Progenitor cell of endocrine pancreas (in vitro differentiated cells): ENCODE measurements at regions not wholly inside any gene's neighbourhood (a gene's known extent, or its start where the extent isn't known, plus 50 kb on each side); places are given as distances from the start of the nearest gene placed in this dataset.

Source experiments
- DNase-seq: peaks from one replicate; pipeline ENCODE4 v3.0.0; 2021; ENCODE audit warnings: low spot score; ENCODE audit not compliant: unreplicated experiment
- H3K27ac Mint-ChIP-seq: 2 replicates; pipeline ENCODE4 v1.8.0; 2021; ENCODE audit warnings: mild to moderate bottlenecking, moderate library complexity, mixed read lengths
- H3K27me3 Mint-ChIP-seq: 2 replicates; pipeline ENCODE4 v1.8.0; 2021; ENCODE audit warnings: mixed read lengths
- H3K36me3 Mint-ChIP-seq: 2 replicates; pipeline ENCODE4 v1.8.0; 2022; ENCODE audit warnings: mixed read lengths; ENCODE audit not compliant: insufficient read depth
- H3K4me1 Mint-ChIP-seq: 2 replicates; pipeline ENCODE4 v1.8.0; 2021; ENCODE audit warnings: low read depth, mixed read lengths
- H3K4me3 Mint-ChIP-seq: 2 replicates; pipeline ENCODE4 v1.8.0; 2021; ENCODE audit warnings: low read depth, mild to moderate bottlenecking, moderate library complexity, mixed read lengths
- H3K9me3 Mint-ChIP-seq: 2 replicates; pipeline ENCODE4 v1.8.0; 2021; ENCODE audit warnings: low read depth, mixed read lengths
- TF ChIP-seq, protein P1 (sequence below): fragments of 200-600 bp; sonication (generic); IDR thresholded peaks from one replicate; pipeline ENCODE4 v1.5.0; 2021; ENCODE audit warnings: antibody characterized with exemption, mild to moderate bottlenecking; ENCODE audit not compliant: unreplicated experiment

DNA sequence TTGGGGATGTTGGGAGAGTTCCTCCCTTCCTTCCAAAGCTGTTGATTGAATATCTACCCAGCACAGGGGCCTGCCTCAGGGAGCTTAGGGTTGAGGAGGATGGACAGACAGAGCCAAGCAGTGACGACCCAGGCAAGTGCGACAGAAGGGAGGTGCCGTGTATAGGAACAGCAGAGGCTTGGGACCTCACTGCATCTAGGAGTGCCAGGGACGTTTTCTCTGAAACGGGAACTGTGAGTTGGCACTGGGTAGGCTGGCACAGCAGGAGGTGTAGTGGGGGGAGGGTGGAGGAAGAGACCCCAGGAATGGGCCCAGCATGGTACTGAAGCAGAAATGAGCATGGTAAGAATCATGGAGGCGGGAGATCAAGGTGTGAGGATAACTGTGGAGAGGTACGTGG lies 55.3 kb upstream of the MGMT start:
- DNase-seq, result no peak
- no peaks in the 10 kb centered on the region for H3K9me3 Mint-ChIP-seq
- no peak overlapping the region for H3K27ac Mint-ChIP-seq
- peaks cover 59% of the 10 kb centered on the region for H3K27me3 Mint-ChIP-seq
- no peaks in the 10 kb centered on the region for H3K4me1 Mint-ChIP-seq
- TF ChIP-seq, protein P1, sequence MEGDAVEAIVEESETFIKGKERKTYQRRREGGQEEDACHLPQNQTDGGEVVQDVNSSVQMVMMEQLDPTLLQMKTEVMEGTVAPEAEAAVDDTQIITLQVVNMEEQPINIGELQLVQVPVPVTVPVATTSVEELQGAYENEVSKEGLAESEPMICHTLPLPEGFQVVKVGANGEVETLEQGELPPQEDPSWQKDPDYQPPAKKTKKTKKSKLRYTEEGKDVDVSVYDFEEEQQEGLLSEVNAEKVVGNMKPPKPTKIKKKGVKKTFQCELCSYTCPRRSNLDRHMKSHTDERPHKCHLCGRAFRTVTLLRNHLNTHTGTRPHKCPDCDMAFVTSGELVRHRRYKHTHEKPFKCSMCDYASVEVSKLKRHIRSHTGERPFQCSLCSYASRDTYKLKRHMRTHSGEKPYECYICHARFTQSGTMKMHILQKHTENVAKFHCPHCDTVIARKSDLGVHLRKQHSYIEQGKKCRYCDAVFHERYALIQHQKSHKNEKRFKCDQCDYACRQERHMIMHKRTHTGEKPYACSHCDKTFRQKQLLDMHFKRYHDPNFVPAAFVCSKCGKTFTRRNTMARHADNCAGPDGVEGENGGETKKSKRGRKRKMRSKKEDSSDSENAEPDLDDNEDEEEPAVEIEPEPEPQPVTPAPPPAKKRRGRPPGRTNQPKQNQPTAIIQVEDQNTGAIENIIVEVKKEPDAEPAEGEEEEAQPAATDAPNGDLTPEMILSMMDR, result no peak
- no peak overlapping the region for H3K4me3 Mint-ChIP-seq
- no peaks in the 10 kb centered on the region for H3K36me3 Mint-ChIP-seq

DNA sequence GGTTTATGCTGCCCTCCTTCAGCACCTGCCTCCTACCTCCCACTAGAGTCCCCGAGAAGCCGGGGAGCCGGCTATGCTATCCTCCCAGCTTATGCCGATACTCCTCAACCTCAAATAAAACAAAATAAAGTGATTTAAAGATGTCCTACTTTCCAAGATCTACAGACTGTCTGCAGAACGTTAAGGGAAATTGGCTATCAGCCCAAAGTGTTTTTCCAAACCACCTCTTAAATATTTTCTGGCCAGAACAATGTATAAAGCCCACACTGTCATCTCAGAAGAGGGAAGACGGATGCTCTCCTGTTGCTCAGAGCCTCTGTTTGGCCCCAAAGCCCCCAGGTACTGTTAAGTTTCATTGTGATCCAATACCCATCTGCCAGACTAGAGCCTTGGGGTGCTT lies 54.0 kb upstream of the MGMT start:
- Mint-ChIP-seq H3K4me3 (no peak overlapping the region), H3K27me3 (peaks cover 66% of the 10 kb centered on the region), H3K27ac (no peak overlapping the region), H3K36me3 (no peaks in the 10 kb centered on the region), H3K9me3 (no peaks in the 10 kb centered on the region), H3K4me1 (no peaks in the 10 kb centered on the region)
- TF ChIP-seq, protein P1, result no peak
- DNase-seq, result no peak

DNA sequence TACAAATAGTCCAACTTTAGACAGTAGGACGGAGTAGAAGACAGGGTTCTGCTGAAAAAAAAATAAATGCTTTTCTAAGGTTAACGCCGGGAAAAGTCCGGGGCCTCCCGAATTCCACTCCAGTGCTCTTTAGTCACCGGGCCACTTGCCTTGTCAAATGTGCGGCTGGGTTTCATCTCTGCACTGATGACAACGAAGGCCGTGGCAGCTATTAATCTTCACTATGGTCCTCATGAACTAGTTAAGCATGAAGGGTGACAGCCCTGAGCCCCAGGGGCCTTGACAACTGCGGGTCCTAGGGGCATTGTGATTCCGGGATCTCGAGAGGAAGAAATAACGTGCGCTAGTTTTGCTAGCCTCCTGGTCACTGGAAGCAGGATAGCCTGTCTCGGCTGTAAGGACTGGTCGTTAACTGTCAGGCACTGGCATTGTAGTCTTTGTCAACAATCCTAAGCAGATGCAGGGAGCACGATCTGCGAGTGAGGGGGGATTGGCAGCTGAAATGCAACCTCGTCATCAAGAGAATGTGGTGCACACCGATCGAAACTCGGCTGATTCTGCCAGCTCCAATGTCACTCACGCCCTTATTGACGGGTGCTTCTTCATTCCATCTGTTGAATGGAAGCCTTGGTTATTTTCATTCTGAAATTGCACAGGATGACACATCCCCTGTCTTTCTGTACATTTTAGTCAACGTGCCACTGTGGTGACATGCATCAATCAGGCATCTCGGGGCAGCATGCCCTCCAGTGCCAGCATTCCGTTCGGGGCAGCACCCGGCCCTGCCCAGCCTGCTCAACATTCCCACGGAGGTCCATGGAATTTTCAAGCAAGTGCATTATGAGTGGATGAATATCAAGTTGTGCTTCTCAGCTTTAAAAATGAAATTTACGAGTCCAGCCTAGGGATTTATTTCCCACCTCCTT lies 51.6 kb upstream of the MGMT start:
- no peak overlapping the region for H3K4me3 Mint-ChIP-seq
- H3K9me3 Mint-ChIP-seq, result no peaks in the 10 kb centered on the region
- DNase-seq, result no peak
- no peaks in the 10 kb centered on the region for H3K36me3 Mint-ChIP-seq
- TF ChIP-seq, protein P1, result no peak
- H3K4me1 Mint-ChIP-seq, result no peaks in the 10 kb centered on the region
- H3K27ac Mint-ChIP-seq, result no peak overlapping the region
- peaks cover 57% of the 10 kb centered on the region for H3K27me3 Mint-ChIP-seq

DNA sequence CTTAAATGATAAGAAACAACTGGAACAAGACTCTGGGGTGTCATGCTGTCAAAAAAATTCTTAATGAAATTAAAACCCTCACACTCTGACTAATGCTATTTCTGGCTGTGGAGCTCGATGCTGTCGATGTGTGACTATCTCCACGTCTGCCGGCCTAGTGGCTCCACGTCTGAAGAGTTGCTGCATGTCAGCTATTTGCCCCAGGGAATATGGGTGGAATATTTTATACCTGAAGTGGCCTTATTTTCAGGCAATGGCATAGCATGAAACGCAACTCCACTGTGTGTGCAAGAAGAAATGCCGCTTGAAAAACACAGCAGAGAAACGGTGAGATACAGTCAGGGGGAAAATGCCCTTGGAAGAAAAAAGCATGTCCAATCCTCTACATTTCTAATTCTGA lies 50.9 kb upstream of the MGMT start:
- no peaks in the 10 kb centered on the region for H3K9me3 Mint-ChIP-seq
- DNase-seq, result no peak
- peaks cover 53% of the 10 kb centered on the region for H3K27me3 Mint-ChIP-seq
- no peak overlapping the region for H3K27ac Mint-ChIP-seq
- no peaks in the 10 kb centered on the region for H3K4me1 Mint-ChIP-seq
- TF ChIP-seq, protein P1, result no peak
- H3K36me3 Mint-ChIP-seq, result no peaks in the 10 kb centered on the region
- H3K4me3 Mint-ChIP-seq, result no peak overlapping the region

DNA sequence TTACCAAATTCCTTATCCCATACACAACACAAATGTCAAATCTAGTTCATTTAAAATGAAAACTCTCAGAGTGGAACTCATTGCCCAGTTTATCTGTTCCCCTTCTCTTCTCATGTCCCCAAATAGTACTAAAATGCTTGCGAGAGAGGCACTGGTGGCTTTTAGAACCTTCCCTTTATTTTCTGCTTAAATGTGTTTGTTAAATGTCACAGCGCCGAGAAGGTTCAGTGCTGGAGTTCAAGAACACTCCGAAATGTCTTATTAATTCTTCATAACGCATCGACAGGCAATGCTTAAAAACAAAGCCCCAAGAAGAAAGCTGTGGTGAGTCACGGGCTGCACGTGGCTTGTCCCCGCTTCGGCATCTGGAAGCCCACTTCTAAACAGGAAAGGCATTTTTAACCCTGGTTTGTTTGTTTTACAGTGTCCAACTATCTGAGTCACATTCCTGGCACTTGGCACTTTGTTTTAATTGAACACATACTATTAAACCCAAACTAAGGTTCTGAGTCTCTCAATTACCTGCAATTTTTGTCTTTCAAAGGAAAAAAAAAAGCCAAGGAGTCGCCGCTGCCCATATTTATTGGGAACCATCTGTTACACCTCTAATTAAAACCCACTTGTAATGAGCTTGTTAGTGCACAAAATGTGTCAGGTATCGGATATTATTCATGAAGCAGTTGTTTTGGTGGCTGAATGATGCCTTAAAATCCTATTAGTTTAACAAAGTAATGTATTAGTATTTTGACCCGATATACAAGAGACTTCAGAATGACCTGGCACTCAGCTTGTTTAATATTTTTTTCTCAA lies 49.9 kb upstream of the MGMT start:
- Mint-ChIP-seq H3K27ac (no peak overlapping the region), H3K9me3 (no peaks in the 10 kb centered on the region), H3K4me3 (no peak overlapping the region), H3K36me3 (no peaks in the 10 kb centered on the region), H3K27me3 (peaks cover 49% of the 10 kb centered on the region), H3K4me1 (no peaks in the 10 kb centered on the region)
- DNase-seq, result no peak
- TF ChIP-seq, protein P1, result no peak
